ENCODE measurements at regions not wholly inside any gene's neighbourhood (a gene's known extent, or its start where the extent isn't known, plus 50 kb on each side); places are given as distances from the start of the nearest gene placed in this dataset.

DNA sequence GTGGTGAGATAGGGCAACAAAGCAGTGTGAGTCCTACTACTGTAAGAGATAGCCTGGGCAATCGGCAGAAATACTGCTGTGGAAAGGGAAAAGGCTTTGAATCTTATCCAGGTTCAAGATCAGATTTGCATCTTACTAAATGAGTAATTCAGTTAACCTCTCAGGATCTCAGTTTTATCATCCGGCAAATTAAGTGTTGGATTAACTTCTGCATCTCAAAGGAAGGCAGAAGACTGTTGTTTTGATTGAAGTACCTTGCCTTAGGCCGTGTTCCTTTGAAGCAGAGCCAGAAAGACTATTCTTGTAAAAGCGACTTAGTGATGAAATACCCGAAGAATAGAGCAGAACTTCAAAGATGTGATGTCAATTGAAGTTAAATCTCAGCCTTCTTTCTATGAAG is 612.9 kb upstream of the USP24 start (continued):
- TF ChIP-seq, protein P1, sequence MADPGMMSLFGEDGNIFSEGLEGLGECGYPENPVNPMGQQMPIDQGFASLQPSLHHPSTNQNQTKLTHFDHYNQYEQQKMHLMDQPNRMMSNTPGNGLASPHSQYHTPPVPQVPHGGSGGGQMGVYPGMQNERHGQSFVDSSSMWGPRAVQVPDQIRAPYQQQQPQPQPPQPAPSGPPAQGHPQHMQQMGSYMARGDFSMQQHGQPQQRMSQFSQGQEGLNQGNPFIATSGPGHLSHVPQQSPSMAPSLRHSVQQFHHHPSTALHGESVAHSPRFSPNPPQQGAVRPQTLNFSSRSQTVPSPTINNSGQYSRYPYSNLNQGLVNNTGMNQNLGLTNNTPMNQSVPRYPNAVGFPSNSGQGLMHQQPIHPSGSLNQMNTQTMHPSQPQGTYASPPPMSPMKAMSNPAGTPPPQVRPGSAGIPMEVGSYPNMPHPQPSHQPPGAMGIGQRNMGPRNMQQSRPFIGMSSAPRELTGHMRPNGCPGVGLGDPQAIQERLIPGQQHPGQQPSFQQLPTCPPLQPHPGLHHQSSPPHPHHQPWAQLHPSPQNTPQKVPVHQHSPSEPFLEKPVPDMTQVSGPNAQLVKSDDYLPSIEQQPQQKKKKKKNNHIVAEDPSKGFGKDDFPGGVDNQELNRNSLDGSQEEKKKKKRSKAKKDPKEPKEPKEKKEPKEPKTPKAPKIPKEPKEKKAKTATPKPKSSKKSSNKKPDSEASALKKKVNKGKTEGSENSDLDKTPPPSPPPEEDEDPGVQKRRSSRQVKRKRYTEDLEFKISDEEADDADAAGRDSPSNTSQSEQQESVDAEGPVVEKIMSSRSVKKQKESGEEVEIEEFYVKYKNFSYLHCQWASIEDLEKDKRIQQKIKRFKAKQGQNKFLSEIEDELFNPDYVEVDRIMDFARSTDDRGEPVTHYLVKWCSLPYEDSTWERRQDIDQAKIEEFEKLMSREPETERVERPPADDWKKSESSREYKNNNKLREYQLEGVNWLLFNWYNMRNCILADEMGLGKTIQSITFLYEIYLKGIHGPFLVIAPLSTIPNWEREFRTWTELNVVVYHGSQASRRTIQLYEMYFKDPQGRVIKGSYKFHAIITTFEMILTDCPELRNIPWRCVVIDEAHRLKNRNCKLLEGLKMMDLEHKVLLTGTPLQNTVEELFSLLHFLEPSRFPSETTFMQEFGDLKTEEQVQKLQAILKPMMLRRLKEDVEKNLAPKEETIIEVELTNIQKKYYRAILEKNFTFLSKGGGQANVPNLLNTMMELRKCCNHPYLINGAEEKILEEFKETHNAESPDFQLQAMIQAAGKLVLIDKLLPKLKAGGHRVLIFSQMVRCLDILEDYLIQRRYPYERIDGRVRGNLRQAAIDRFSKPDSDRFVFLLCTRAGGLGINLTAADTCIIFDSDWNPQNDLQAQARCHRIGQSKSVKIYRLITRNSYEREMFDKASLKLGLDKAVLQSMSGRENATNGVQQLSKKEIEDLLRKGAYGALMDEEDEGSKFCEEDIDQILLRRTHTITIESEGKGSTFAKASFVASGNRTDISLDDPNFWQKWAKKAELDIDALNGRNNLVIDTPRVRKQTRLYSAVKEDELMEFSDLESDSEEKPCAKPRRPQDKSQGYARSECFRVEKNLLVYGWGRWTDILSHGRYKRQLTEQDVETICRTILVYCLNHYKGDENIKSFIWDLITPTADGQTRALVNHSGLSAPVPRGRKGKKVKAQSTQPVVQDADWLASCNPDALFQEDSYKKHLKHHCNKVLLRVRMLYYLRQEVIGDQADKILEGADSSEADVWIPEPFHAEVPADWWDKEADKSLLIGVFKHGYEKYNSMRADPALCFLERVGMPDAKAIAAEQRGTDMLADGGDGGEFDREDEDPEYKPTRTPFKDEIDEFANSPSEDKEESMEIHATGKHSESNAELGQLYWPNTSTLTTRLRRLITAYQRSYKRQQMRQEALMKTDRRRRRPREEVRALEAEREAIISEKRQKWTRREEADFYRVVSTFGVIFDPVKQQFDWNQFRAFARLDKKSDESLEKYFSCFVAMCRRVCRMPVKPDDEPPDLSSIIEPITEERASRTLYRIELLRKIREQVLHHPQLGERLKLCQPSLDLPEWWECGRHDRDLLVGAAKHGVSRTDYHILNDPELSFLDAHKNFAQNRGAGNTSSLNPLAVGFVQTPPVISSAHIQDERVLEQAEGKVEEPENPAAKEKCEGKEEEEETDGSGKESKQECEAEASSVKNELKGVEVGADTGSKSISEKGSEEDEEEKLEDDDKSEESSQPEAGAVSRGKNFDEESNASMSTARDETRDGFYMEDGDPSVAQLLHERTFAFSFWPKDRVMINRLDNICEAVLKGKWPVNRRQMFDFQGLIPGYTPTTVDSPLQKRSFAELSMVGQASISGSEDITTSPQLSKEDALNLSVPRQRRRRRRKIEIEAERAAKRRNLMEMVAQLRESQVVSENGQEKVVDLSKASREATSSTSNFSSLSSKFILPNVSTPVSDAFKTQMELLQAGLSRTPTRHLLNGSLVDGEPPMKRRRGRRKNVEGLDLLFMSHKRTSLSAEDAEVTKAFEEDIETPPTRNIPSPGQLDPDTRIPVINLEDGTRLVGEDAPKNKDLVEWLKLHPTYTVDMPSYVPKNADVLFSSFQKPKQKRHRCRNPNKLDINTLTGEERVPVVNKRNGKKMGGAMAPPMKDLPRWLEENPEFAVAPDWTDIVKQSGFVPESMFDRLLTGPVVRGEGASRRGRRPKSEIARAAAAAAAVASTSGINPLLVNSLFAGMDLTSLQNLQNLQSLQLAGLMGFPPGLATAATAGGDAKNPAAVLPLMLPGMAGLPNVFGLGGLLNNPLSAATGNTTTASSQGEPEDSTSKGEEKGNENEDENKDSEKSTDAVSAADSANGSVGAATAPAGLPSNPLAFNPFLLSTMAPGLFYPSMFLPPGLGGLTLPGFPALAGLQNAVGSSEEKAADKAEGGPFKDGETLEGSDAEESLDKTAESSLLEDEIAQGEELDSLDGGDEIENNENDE (IDR thresholded peaks at IDR 0.05; ENCODE audit: insufficient replicate concordance, low read length): no peak
